Stomach (tissue), 8 donors: ENCODE measurements at regions not wholly inside any gene's neighbourhood (a gene's known extent, or its start where the extent isn't known, plus 50 kb on each side); places are given as distances from the start of the nearest gene placed in this dataset.

Experiments
- DNase-seq, 2 donors: peaks; one replicate each; pipeline versions ENCODE4 v3.0.0 to v3.0.0-alpha.2; 2013 to 2019
- H3K27ac ChIP-seq, 5 donors: fragments of 200-600 bp in 4 of 5; sonication (generic) in 4 of 5; one replicate each; pipeline ENCODE4 v1.5.1; 2013 to 2019; ENCODE audit warnings: mild to moderate bottlenecking in 1 of 5, moderate library complexity in 1 of 5
- H3K27me3 ChIP-seq, 3 donors: fragments of 200-600 bp; sonication (generic); one replicate each; pipeline ENCODE4 v1.5.1; 2017 to 2019; ENCODE audit warnings: mixed run types in 1 of 3
- H3K36me3 ChIP-seq, 4 donors: fragments of 200-600 bp; sonication (generic); 1 replicate in 3 of 4; 2 replicates in 1 of 4; pipeline ENCODE4 v1.5.1; 2016 to 2019
- H3K4me1 ChIP-seq, 4 donors: fragments of 200-600 bp; sonication (generic); one replicate each; pipeline ENCODE4 v1.5.1; 2016 to 2019
- H3K4me3 ChIP-seq, 4 donors: fragments of 200-600 bp; sonication (generic) in 3 of 4; one replicate each; pipeline ENCODE4 v1.5.1; 2016 to 2019; ENCODE audit warnings: mild to moderate bottlenecking in 1 of 4
- H3K9me3 ChIP-seq, 4 donors: fragments of 200-600 bp; sonication (generic); one replicate each; pipeline ENCODE4 v1.5.1; 2016 to 2019
- EP300 ChIP-seq: sonication (generic); formaldehyde crosslinking; IDR thresholded peaks from one replicate; pipeline ENCODE4 v1.6.1; 2017; ENCODE audit warnings: antibody characterized with exemption
- POLR2A ChIP-seq, 4 donors: fragments of 450-650 bp; IDR thresholded peaks; one replicate each; pipeline ENCODE4 v1.6.1; 2016; ENCODE audit warnings: antibody characterized with exemption in 4 of 4, control low read depth in 2 of 4, mild to moderate bottlenecking in 1 of 4, moderate library complexity in 1 of 4
- POLR2AphosphoS5 ChIP-seq, 3 donors: sonication (generic); formaldehyde crosslinking; IDR thresholded peaks; one replicate each; pipeline ENCODE4 v1.6.1; 2016; ENCODE audit warnings: antibody characterized with exemption in 3 of 3
- WGBS, 5 donors: extraction: QIAGEN DNeasy Blood & Tissue Kit in 3 of 5; methylation state at CpG; one replicate each; pipeline versions ENCODE4 v1.1.5 to v1.1.7; 2013 to 2018; 5-methylcytosine and 5-hydroxymethylcytosine counted together
- intact Hi-C: fragments of 100-400 bp; cut with DNase I; formaldehyde crosslinking; loops from one replicate; pipeline ENCODE4 v1.15.1; 2023; ENCODE audit warnings: low total_unique reads
- TF ChIP-seq, protein P1 (sequence below), 7 experiments: fragments of 450-650 bp in 4 of 7; fragments of 200-600 bp in 3 of 7; sonication (generic) in 3 of 7; IDR thresholded peaks; one replicate each; pipeline ENCODE4 v1.5.1; 2016 to 2019; ENCODE audit warnings: antibody characterized with exemption in 7 of 7, control low read depth in 2 of 7, mild to moderate bottlenecking in 1 of 7
- donor health status: healthy with polysubstance abuse.
- donor health status: Bipolar disorder and iron deficiency.
- donor health status: healthy.

DNA sequence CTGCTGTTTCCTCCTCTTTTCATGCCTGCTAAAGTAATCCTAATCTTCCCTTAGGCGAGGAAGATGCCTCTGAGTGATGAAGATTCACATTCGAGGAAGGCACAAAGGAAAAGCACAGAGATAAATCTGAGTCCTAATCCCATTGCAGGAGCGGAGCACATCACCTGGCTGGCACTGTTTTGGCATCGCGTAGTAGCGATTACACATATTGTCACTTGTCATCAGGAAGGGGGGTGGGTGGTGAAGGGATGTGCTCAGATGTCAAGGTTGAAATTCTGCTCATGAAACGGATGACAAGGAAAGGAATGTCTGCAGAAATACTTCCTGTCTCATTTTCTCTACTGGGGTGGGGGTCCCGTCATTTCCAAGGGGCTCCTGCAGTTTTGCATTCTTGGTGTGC is 363.1 kb upstream of the EEF2KMT start:
- H3K36me3 ChIP-seq: no peaks in the 10 kb centered on the region
- TF ChIP-seq POLR2A (IDR thresholded peaks at IDR 0.05): no peak
- TF ChIP-seq, protein P1, sequence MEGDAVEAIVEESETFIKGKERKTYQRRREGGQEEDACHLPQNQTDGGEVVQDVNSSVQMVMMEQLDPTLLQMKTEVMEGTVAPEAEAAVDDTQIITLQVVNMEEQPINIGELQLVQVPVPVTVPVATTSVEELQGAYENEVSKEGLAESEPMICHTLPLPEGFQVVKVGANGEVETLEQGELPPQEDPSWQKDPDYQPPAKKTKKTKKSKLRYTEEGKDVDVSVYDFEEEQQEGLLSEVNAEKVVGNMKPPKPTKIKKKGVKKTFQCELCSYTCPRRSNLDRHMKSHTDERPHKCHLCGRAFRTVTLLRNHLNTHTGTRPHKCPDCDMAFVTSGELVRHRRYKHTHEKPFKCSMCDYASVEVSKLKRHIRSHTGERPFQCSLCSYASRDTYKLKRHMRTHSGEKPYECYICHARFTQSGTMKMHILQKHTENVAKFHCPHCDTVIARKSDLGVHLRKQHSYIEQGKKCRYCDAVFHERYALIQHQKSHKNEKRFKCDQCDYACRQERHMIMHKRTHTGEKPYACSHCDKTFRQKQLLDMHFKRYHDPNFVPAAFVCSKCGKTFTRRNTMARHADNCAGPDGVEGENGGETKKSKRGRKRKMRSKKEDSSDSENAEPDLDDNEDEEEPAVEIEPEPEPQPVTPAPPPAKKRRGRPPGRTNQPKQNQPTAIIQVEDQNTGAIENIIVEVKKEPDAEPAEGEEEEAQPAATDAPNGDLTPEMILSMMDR (IDR thresholded peaks at IDR 0.05): no peak
- H3K9me3 ChIP-seq: no peaks in the 10 kb centered on the region
- WGBS, 5 donors: 58 to 68% (median 66%) methylated on average over 8 of the region's 8 CpGs
- no peaks in the 10 kb centered on the region for H3K4me1 ChIP-seq
- intact Hi-C loops: no loop called here
- no peak for DNase-seq
- no peak overlapping the region for H3K27ac ChIP-seq
- H3K4me3 ChIP-seq: no peak overlapping the region
- peaks cover 0 to 5% (median 0%) of the 10 kb centered on the region in 3 donors for H3K27me3 ChIP-seq

DNA sequence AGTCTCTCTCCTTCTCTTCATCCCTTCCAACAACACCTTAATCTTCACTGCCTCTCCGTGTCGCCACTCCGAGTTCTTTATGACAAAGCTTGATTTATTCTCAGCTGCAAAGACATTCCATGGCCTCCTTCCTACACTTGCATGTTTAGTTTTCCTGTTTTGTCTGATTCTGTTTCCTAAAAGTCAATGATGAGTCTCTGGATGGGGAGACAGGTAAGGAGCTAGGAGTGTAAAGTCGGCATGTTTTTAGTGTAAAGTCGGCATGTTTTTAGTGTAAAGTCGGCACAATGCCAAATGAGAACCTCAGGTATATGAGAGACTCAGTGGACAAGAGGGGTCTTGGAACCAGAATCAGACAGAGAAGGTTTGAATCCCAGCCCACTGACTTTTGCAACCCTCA is 362.3 kb upstream of the EEF2KMT start:
- TF ChIP-seq, protein P1 (IDR thresholded peaks at IDR 0.05): no peak
- TF ChIP-seq POLR2AphosphoS5 (IDR thresholded peaks at IDR 0.05): no peak
- no peak for TF ChIP-seq EP300
- no peak for TF ChIP-seq POLR2A (IDR thresholded peaks at IDR 0.05)
- no peak overlapping the region for H3K27ac ChIP-seq
- 78 to 91% (median 87%) methylated on average over 6 of the region's 6 CpGs for WGBS, 5 donors
- no peaks in the 10 kb centered on the region for H3K36me3 ChIP-seq
- DNase-seq: no peak
- H3K4me1 ChIP-seq: no peaks in the 10 kb centered on the region
- H3K27me3 ChIP-seq: peaks cover 0 to 5% (median 0%) of the 10 kb centered on the region in 3 donors
- intact Hi-C loops: no loop called here
- H3K4me3 ChIP-seq: no peak overlapping the region
- H3K9me3 ChIP-seq: no peaks in the 10 kb centered on the region

DNA sequence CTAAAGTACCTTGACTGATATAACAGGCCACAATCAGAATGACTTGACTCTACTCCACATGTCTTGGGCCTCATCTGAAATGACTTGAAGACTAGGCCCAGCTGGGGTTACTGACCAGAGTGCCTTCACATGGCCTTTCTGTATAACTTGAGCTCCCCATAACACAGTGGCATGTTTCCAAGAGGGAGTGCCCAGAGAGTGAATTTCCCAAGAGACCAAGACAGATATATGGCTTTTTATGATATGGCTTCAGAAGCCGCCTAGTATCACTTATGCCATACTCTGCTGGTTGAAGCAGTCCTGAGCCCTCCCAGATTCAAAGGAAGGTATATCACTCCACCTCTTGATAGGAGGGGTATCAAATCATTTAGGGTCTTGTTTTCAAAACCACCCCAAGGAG is 357.5 kb upstream of the EEF2KMT start:
- H3K9me3 ChIP-seq: no peaks in the 10 kb centered on the region
- peaks cover 0 to 25% (median 0%) of the 10 kb centered on the region in 3 donors for H3K27me3 ChIP-seq
- no peaks in the 10 kb centered on the region for H3K36me3 ChIP-seq
- DNase-seq: no peak
- intact Hi-C loops: no loop called here
- H3K4me1 ChIP-seq: no peaks in the 10 kb centered on the region
- no peak overlapping the region for H3K4me3 ChIP-seq
- 90 to 100% (median 97%) methylated on average over 1 of the region's 1 CpG for WGBS, 5 donors
- TF ChIP-seq, protein P1 (IDR thresholded peaks at IDR 0.05): no peak
- TF ChIP-seq EP300 (no peak), POLR2A (IDR thresholded peaks at IDR 0.05) (no peak), POLR2AphosphoS5 (IDR thresholded peaks at IDR 0.05) (no peak)
- H3K27ac ChIP-seq: no peak overlapping the region

DNA sequence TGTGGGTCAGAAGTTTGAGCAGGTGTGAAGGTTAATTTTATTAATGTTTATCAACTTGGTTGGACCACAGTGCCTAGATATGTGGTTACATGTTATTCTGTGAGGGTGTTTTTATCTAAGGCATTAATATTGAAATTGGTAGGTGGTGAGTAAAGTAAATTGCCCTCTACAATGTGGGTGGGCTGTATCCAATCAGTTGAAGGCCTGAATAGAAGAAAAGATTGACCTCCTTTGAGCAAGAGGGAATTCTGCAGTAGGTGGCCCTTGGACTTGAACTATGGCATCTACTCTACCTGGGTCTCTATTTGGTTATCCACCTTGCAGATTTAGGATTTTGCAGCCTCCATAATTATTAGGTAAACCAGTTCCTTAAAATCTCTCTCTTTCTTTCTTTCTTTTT is 356.8 kb upstream of the EEF2KMT start:
- TF ChIP-seq POLR2A (IDR thresholded peaks at IDR 0.05) (no peak), POLR2AphosphoS5 (IDR thresholded peaks at IDR 0.05) (no peak), EP300 (no peak)
- TF ChIP-seq, protein P1 (IDR thresholded peaks at IDR 0.05): no peak
- Histone ChIP-seq H3K4me3 (no peak overlapping the region), H3K36me3 (no peaks in the 10 kb centered on the region), H3K9me3 (no peaks in the 10 kb centered on the region), H3K4me1 (no peaks in the 10 kb centered on the region), H3K27me3 (peaks cover 0 to 27% (median 0%) of the 10 kb centered on the region in 3 donors), H3K27ac (no peak overlapping the region)
- intact Hi-C loops: no loop called here
- no peak for DNase-seq

DNA sequence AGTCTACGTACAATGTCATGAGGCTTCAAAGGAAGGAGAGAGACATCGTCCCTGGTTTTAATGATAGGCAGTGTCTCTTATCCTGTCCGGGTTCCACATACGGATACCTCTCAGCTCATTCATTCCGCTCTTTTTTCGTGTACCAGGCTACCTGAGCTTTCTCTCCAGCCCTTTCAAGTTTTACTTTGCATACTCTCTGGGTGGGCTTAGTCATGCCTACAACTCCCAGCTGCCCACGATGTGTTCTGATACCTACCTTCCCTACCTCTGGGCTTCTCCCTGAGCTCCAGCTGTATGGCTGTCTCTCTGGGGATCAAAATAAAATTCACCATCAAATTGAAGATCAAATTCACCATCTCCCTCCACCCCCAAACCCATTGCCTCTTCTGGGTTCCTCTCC is 354.0 kb upstream of the EEF2KMT start:
- intact Hi-C loops: no loop called here
- H3K27me3 ChIP-seq: peaks cover 0 to 31% (median 0%) of the 10 kb centered on the region in 3 donors
- DNase-seq: no peak
- no peak overlapping the region for H3K4me3 ChIP-seq
- 38 to 52% (median 39%) methylated on average over 7 of the region's 7 CpGs for WGBS, 5 donors
- no peak overlapping the region for H3K27ac ChIP-seq
- no peaks in the 10 kb centered on the region for H3K36me3 ChIP-seq
- H3K4me1 ChIP-seq: no peaks in the 10 kb centered on the region
- H3K9me3 ChIP-seq: no peaks in the 10 kb centered on the region
- TF ChIP-seq, protein P1 (IDR thresholded peaks at IDR 0.05): no peak
- TF ChIP-seq POLR2A (IDR thresholded peaks at IDR 0.05) (no peak), EP300 (no peak), POLR2AphosphoS5 (IDR thresholded peaks at IDR 0.05) (no peak)
